Body of pancreas (tissue), 4 donors: ENCODE measurements at regions not wholly inside any gene's neighbourhood (a gene's known extent, or its start where the extent isn't known, plus 50 kb on each side); places are given as distances from the start of the nearest gene placed in this dataset.

Source experiments
- CTCF ChIP-seq, 7 experiments: fragments of 450-650 bp in 4 of 7; fragments of 200-600 bp in 3 of 7; sonication (generic) in 3 of 7; IDR thresholded peaks; one replicate each; pipeline ENCODE4 v1.5.1; 2016 to 2019; ENCODE audit warnings: antibody characterized with exemption in 7 of 7
- POLR2A ChIP-seq, 3 donors: fragments of 450-650 bp; IDR thresholded peaks; one replicate each; pipeline ENCODE4 v1.6.1; 2016; ENCODE audit warnings: antibody characterized with exemption in 3 of 3, mild to moderate bottlenecking in 2 of 3

- TF ChIP-seq CTCF (IDR thresholded peaks at IDR 0.05) (no peak), POLR2A (IDR thresholded peaks at IDR 0.05) (no peak)
Measured at GRCh38 chr1:219763321-219763720, 150.4 kb upstream of the ZC3H11B start.
